HG02970 (cell line): ENCODE measurements at regions not wholly inside any gene's neighbourhood (a gene's known extent, or its start where the extent isn't known, plus 50 kb on each side); places are given as distances from the start of the nearest gene placed in this dataset.

ENCODE experiments used
- ATAC-seq: cut with Tn5 transposase; IDR thresholded peaks from one replicate; pipeline ENCODE4 v1.9.1; 2021; ENCODE audit warnings: mild to moderate bottlenecking, moderate library complexity, moderate number of reproducible peaks; ENCODE audit not compliant: unreplicated experiment, low FRiP score

DNA sequence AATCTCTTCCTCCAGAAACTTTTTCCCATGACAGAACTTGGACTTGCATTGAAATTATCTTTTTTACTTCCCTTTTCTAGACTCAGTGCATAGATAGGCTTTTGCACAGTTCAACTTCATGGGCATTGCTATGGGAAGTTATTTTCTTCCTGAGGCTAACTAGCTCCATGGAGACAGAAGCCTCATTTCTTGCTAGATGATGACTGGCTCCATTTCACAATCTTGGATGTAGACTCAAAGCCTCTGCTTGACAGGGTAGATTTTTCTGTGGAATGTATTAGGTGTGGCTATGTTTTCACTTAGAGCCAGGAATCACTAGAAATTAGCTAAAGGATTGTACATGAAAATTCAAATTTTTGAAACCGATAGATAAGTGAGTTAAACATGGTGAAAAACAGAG lies 884.1 kb upstream of the MGAT4C start:
- ATAC-seq: no peak

- ATAC-seq: no peak
Measured at GRCh38 chr12:87137220-87137619, 881.0 kb upstream of the MGAT4C start.

DNA sequence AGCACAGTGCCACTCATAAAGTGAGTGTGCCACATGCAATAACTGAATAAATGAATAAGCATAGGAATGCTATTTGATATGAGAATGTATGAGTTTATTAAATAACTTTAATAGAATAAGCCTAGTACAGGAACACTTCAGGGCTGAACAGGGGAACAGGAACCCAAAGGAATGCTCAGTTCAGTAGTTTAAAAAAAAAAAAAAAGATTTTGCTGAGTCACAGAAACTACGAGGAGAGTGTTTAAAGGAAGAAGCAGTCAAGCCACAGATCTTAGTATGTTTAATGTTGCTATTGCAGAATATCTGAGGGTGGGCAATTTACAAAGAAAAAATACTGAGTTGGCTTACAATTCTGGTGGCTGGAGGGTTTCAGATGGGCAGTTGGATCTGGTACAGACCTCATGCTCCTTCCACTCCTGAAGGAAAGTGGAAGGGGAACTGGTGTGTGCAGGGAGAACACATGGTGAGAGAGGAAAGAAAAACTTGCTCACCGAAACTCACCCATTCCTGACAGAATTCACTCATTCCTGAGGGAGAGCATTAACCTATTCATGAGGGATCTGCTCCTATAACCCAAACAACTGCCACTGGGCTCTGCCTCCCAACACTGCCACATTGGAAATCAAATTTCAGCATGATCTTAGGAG lies 880.3 kb upstream of the MGAT4C start:
- ATAC-seq: no peak

DNA sequence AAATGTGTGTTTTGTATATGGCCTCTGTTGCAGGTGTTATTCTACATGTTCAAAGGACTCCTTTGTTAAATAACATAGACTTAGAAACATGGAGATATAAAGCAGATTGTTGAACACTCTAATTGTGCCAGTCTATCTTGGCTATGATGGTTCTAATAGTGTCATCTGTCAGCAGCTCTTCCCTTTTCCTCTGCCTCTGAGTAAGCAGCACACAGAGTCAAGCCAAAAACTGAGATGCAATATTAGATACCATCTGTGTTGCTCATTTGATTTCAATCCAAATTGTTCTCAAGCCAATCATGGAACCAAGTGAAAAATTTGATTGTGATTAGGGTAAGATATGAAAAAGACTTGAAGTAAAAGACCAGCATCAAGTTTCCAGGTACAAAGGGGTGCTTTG lies 871.1 kb upstream of the MGAT4C start:
- no peak for ATAC-seq

DNA sequence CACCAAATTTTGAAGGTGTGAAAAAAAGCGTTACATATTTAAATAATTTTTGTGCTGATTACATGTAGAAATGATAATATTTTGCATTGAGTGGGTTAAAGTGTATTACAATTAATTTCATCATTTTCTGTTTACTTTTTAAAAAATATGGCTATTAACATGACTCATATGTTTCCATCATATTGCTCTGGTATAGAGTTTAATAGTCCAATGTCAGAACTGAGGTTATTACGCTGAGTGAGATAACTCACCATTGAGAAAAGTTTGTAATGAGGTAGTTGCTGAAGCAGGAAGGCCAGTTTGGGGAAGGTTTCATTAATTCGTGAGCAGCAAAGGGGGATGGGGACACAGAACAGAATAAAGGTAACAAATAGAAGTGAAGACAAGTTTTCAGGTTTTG lies 865.7 kb upstream of the MGAT4C start:
- ATAC-seq: no peak

- ATAC-seq: no peak
Measured at GRCh38 chr12:87120440-87120839, 864.2 kb upstream of the MGAT4C start.

DNA sequence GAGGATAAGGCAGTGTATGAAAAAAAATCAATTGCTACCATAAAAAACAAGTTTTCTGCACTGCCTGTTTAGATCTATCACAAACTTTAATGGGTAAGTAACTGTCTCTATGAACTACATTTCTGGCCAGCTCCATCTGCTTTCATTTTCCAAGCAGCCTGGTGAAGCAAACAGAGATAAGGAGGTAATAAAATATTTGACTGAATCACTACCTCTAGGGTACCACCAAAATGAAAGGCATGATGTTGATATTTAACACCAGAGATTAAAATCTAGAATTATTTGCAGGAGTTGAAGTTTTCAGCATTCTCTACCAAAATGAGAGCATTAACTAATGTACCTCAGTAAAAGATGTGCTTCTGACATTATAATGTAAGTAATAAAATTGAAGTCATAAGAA lies 863.5 kb upstream of the MGAT4C start:
- no peak for ATAC-seq

GRCh38 chr12:87117526-87117925 lies 861.3 kb upstream of the MGAT4C start:
- no peak for ATAC-seq

- no peak for ATAC-seq
Measured at GRCh38 chr12:87116780-87117179, 860.6 kb upstream of the MGAT4C start.

GRCh38 chr12:87112571-87113345 lies 856.6 kb upstream of the MGAT4C start:
- no peak for ATAC-seq

GRCh38 chr12:87107766-87108165 lies 851.6 kb upstream of the MGAT4C start:
- no peak for ATAC-seq

DNA sequence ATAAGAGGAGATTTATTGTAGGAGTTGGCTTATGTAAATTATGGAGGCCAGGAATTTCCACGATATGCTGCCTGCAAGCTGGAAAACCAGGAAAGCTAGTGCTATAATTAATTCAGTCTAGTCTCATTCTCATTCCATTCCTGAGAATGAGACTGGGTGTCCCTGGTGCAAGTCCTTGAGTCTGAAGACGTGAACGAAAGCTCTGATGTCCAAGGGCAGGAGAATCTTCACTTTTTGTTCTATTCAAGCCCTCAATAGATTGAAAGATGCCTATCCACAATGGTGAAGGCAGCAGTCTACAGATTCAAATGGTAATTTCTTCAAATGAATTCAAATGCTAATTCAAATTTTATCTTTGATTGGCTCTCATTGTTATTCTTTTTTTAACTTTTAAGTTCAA lies 851.1 kb upstream of the MGAT4C start:
- ATAC-seq: no peak

- ATAC-seq: no peak
Measured at GRCh38 chr12:87096082-87096585, 839.9 kb upstream of the MGAT4C start.

GRCh38 chr12:87094356-87094755 lies 838.2 kb upstream of the MGAT4C start:
- ATAC-seq: no peak

- ATAC-seq: no peak
Measured at GRCh38 chr12:87092421-87092820, 836.2 kb upstream of the MGAT4C start.

GRCh38 chr12:87086118-87086891 lies 830.1 kb upstream of the MGAT4C start:
- ATAC-seq: no peak

- ATAC-seq: no peak
Measured at GRCh38 chr12:87085286-87085685, 829.1 kb upstream of the MGAT4C start.

DNA sequence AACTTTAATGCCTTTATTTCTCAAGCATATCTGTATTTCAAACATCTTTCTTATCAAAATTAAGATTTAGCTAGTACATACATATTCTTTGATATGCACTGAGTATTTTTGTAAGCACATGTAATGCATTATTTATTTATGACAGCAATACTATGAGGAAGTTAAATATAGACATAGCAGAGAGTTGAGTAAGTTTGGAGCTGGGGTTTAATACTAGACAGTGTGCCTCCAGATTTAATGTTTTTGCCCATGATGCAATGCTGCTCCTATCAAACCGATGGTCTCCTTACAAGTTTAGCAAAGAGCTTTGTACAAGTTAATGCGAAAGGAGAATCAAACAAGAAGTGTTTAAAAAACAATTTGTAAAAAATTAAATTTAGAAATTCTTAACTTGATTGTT lies 826.6 kb upstream of the MGAT4C start:
- no peak for ATAC-seq

DNA sequence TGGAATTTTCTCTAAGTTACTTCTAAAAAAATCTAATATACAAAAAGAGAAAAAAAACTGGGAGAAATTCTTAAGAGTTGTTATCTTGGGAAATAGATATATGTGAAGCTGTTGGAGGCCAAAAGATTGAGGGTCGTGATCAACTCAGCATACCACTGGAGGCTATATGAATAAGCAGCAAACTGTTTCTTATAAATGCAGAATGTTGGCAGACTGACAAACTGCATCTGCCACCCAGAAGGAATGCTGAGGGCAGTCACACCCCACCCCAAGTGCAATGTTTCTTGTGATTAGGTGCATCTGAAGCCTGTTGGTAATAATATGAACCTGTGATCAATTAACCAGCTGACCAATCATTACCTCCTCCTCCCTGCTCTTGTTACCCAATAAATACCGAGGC lies 818.6 kb upstream of the MGAT4C start:
- ATAC-seq: no peak

- ATAC-seq: no peak
Measured at GRCh38 chr12:87066326-87066725, 810.1 kb upstream of the MGAT4C start.

DNA sequence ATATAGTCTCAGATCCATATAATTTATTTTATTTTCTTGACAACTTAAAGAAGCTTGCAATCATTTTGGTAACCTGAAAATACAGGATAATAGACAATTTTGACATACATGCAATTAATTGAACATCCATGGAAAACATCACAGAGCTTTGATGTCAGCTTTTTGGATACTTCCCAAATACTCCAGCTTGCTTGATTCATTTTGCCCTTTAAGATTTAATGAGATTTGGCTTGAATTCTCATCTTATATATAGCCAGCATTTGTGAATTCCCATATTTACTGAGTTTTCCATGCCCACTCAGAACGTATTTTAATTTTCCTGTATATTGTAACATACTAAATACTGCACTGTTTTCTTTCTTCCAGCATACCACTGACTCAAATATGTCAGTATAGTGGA lies 803.0 kb upstream of the MGAT4C start:
- no peak for ATAC-seq
